GM12878 (cell line): ENCODE measurements at regions not wholly inside any gene's neighbourhood (a gene's known extent, or its start where the extent isn't known, plus 50 kb on each side); places are given as distances from the start of the nearest gene placed in this dataset.

ENCODE experiments used
- CHD2 ChIP-seq: IDR thresholded peaks from 2 replicates; pipeline ENCODE4 v1.6.1; 2011; ENCODE audit warnings: low read depth, low read length, improper control_type of control experiment, borderline replicate concordance
- EGR1 ChIP-seq, 2 experiments: IDR thresholded peaks; 1 replicate in 1 of 2; 2 replicates in 1 of 2; pipeline ENCODE4 v1.6.1; 2011 to 2012; ENCODE audit warnings: low read depth in 2 of 2, low read length in 2 of 2, borderline replicate concordance in 1 of 2, mild to moderate bottlenecking in 1 of 2, moderate library complexity in 1 of 2
- IKZF2 ChIP-seq, 2 experiments: fragments of 450-650 bp; IDR thresholded peaks; 2 replicates each; pipeline ENCODE4 v1.6.1; 2017; ENCODE audit warnings: mild to moderate bottlenecking in 2 of 2, moderate library complexity in 2 of 2
- NFIC ChIP-seq: IDR thresholded peaks from 2 replicates; pipeline ENCODE4 v1.6.1; 2012; ENCODE audit warnings: low read depth, mild to moderate bottlenecking, inconsistent platforms, low read length, moderate library complexity
- SMAD1 ChIP-seq: fragments of 450-650 bp; IDR thresholded peaks from 2 replicates; pipeline ENCODE4 v1.6.1; 2018; ENCODE audit warnings: mild to moderate bottlenecking, low read depth; ENCODE audit not compliant: partially characterized antibody
- YY1 ChIP-seq: IDR thresholded peaks from 2 replicates; pipeline ENCODE4 v1.6.1; 2011; ENCODE audit warnings: low read depth, mild to moderate bottlenecking, low read length
- ZNF274 ChIP-seq: IDR thresholded peaks from one replicate; pipeline ENCODE4 v1.8.0; 2011; ENCODE audit not compliant: insufficient read length, insufficient read depth

- TF ChIP-seq CHD2 (no peak), IKZF2 (IDR thresholded peaks at IDR 0.05) (no peak), SMAD1 (no peak), ZNF274 (no peak), YY1 (no peak), NFIC (no peak), EGR1 (IDR thresholded peaks at IDR 0.05; ENCODE audit: borderline replicate concordance in 1 of 2, low read depth in 2 of 2, low read length in 2 of 2) (no peak)
Measured at GRCh38 chr9:78541868-78542443, 245.0 kb downstream of the PSAT1 start.
